ENCODE measurements at regions not wholly inside any gene's neighbourhood (a gene's known extent, or its start where the extent isn't known, plus 50 kb on each side); places are given as distances from the start of the nearest gene placed in this dataset.

DNA sequence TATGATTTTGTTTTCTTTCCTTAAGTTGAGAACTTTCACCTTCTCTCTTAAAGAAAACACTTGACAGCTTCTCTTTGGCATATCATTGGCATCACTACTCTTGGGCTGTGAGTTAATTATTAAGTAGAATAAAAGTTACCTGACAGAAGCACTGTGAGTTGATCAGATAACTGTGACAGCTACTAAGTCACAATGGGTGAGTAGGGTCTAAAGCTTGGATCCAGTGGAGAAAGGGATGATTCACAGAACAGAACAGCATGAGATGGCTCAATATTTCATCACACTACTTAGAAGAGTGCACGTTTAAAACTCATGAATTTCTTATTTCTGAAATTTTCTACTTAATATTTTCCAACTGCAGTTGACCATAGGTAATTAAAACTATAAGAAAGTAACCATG lies 268.5 kb upstream of the NMUR2 start:
- H3K9me3 ChIP-seq (ENCODE audit: low read depth, low read length) = no peaks in the 10 kb centered on the region
- no peaks in the 10 kb centered on the region for H3K36me3 ChIP-seq (ENCODE audit: insufficient read depth, low read length)
- H3K9ac ChIP-seq (ENCODE audit: insufficient read length) = no peak overlapping the region
- no peak overlapping the region for H3K4me3 ChIP-seq
- DNase-seq (ENCODE audit: low read depth, low spot score) = no peak
- H3K27ac ChIP-seq = no peak overlapping the region
- no peak for TF ChIP-seq FOXP2 (optimal IDR thresholded peaks at IDR 0.05; ENCODE audit: control extremely low read depth, extremely low read length, insufficient read depth)
- no peak for TF ChIP-seq POLR2AphosphoS5 (IDR thresholded peaks at IDR 0.05; ENCODE audit: borderline replicate concordance, low read depth, low read length)
- TF ChIP-seq EZH2 (IDR thresholded peaks at IDR 0.05) = no peak

DNA sequence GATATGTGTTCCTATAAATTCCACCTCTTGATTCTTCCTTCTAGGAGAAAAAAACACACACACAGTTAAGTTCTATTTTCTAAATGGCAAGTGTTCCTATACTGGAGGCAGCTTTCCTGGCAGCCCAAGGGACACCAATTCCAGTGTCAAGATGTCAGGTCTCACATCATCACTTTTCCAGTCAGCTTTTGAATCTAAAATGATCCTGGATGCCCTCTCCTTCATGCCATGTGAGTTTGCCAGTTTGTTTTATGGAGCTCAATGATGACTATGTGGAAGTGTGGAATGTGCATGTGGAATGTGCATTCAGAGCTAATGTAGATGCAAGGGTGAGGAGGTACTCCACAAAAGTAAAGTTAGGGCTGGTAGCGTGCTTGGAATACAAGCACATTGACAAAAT lies 269.3 kb upstream of the NMUR2 start:
- no peaks in the 10 kb centered on the region for H3K36me3 ChIP-seq (ENCODE audit: insufficient read depth, low read length)

GRCh38 chr5:152676196-152676595 lies 271.1 kb upstream of the NMUR2 start:
- H3K9me3 ChIP-seq (ENCODE audit: low read depth, low read length) = no peaks in the 10 kb centered on the region
- TF ChIP-seq EZH2 (IDR thresholded peaks at IDR 0.05) (no peak), POLR2AphosphoS5 (IDR thresholded peaks at IDR 0.05; ENCODE audit: borderline replicate concordance, low read depth, low read length) (no peak), FOXP2 (optimal IDR thresholded peaks at IDR 0.05; ENCODE audit: control extremely low read depth, extremely low read length, insufficient read depth) (no peak)
- H3K27ac ChIP-seq = no peak overlapping the region

More for the DNA sequence above, 269.3 kb upstream of the NMUR2 start:
- TF ChIP-seq POLR2AphosphoS5 (IDR thresholded peaks at IDR 0.05; ENCODE audit: borderline replicate concordance, low read depth, low read length) = no peak
- no peak for TF ChIP-seq EZH2 (IDR thresholded peaks at IDR 0.05)
- TF ChIP-seq FOXP2 (optimal IDR thresholded peaks at IDR 0.05; ENCODE audit: control extremely low read depth, extremely low read length, insufficient read depth) = no peak
- no peak overlapping the region for H3K27ac ChIP-seq
- no peaks in the 10 kb centered on the region for H3K9me3 ChIP-seq (ENCODE audit: low read depth, low read length)
- no peak overlapping the region for H3K9ac ChIP-seq (ENCODE audit: insufficient read length)
- no peak overlapping the region for H3K4me3 ChIP-seq
- DNase-seq (ENCODE audit: low read depth, low spot score) = no peak

GRCh38 chr5:152683205-152683604 lies 278.1 kb upstream of the NMUR2 start:
- TF ChIP-seq POLR2AphosphoS5 (IDR thresholded peaks at IDR 0.05; ENCODE audit: borderline replicate concordance, low read depth, low read length) (no peak), EZH2 (IDR thresholded peaks at IDR 0.05) (no peak), FOXP2 (optimal IDR thresholded peaks at IDR 0.05; ENCODE audit: control extremely low read depth, extremely low read length, insufficient read depth) (no peak)
- Histone ChIP-seq H3K27ac (no peak overlapping the region), H3K36me3 (ENCODE audit: insufficient read depth, low read length) (no peaks in the 10 kb centered on the region), H3K4me3 (no peak overlapping the region), H3K9me3 (ENCODE audit: low read depth, low read length) (no peaks in the 10 kb centered on the region), H3K9ac (ENCODE audit: insufficient read length) (no peak overlapping the region)
- no peak for DNase-seq (ENCODE audit: low read depth, low spot score)

More at GRCh38 chr5:152676196-152676595, 271.1 kb upstream of the NMUR2 start:
- no peak overlapping the region for H3K4me3 ChIP-seq
- no peak overlapping the region for H3K9ac ChIP-seq (ENCODE audit: insufficient read length)
- DNase-seq (ENCODE audit: low read depth, low spot score) = no peak
- H3K36me3 ChIP-seq (ENCODE audit: insufficient read depth, low read length) = no peaks in the 10 kb centered on the region

GRCh38 chr5:152686931-152687330 lies 281.9 kb upstream of the NMUR2 start:
- no peaks in the 10 kb centered on the region for H3K9me3 ChIP-seq (ENCODE audit: low read depth, low read length)
- TF ChIP-seq FOXP2 (optimal IDR thresholded peaks at IDR 0.05; ENCODE audit: control extremely low read depth, extremely low read length, insufficient read depth) (no peak), POLR2AphosphoS5 (IDR thresholded peaks at IDR 0.05; ENCODE audit: borderline replicate concordance, low read depth, low read length) (no peak), EZH2 (IDR thresholded peaks at IDR 0.05) (no peak)
- no peak for DNase-seq (ENCODE audit: low read depth, low spot score)

DNA sequence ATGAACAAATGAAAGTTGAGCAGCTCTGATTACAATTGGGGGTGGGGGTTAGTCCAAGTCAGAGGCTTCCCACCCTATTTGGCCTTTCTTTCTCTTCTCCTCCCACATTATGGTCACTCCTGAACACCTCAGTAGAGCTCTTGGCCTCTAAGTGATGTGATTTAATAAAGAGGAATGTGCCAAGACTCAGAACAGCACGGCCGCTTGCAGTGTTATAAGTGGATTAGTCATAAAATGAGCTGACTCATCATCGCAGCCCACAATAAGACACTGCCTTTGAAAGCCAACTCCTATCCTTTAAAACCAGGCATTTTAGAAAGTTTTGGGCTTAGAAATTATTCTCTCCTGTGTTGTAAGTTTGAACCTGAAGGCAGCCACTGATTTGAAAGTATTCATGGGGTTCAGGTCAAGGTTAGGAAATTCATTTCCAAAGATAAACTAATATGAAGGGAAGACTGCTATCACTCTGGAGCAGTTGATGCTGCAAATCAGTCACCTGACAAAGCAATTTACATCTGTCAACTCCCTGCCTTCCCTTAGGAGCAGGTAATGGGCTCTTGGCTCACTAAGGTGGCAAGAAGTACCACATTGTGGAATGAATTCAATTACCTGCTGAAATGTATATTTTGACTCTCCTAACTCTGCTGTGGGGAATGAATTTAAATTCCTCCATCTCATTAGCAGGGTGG lies 283.6 kb upstream of the NMUR2 start:
- Histone ChIP-seq H3K4me3 (no peak overlapping the region), H3K27ac (no peak overlapping the region), H3K36me3 (ENCODE audit: insufficient read depth, low read length) (no peaks in the 10 kb centered on the region), H3K9ac (ENCODE audit: insufficient read length) (no peak overlapping the region), H3K9me3 (ENCODE audit: low read depth, low read length) (no peaks in the 10 kb centered on the region)
- no peak for DNase-seq (ENCODE audit: low read depth, low spot score)
- TF ChIP-seq POLR2AphosphoS5 (IDR thresholded peaks at IDR 0.05; ENCODE audit: borderline replicate concordance, low read depth, low read length) (no peak), FOXP2 (optimal IDR thresholded peaks at IDR 0.05; ENCODE audit: control extremely low read depth, extremely low read length, insufficient read depth) (no peak), EZH2 (IDR thresholded peaks at IDR 0.05) (no peak)

More at GRCh38 chr5:152686931-152687330, 281.9 kb upstream of the NMUR2 start:
- H3K4me3 ChIP-seq = no peak overlapping the region
- no peak overlapping the region for H3K27ac ChIP-seq
- H3K36me3 ChIP-seq (ENCODE audit: insufficient read depth, low read length) = no peaks in the 10 kb centered on the region
- H3K9ac ChIP-seq (ENCODE audit: insufficient read length) = no peak overlapping the region

DNA sequence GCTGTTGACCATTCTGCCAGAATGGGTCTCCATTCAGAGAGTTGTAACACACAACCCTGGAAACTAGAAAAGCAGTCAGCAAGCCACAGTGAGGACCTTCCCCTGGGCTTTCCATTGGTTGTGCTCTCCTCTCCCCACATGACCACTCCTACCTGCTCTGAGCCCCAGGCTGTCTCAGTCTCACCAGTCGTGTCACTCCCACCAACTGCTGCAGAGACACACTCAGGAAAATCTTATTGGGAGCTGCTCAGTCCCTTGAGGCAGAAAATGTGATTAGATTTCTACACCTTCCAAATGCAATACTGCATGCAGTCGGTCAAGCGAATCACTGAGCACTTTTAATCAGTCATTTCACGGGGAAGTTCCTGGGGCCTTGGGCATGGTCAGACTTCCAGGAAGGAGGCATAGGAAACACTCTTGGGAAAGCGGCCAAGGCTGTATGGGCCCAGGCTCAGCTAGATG lies 284.2 kb upstream of the NMUR2 start:
- Histone ChIP-seq H3K9ac (ENCODE audit: insufficient read length) (no peak overlapping the region), H3K4me3 (no peak overlapping the region), H3K9me3 (ENCODE audit: low read depth, low read length) (no peaks in the 10 kb centered on the region), H3K36me3 (ENCODE audit: insufficient read depth, low read length) (no peaks in the 10 kb centered on the region), H3K27ac (no peak overlapping the region)
- TF ChIP-seq EZH2 (IDR thresholded peaks at IDR 0.05) = no peak
- TF ChIP-seq POLR2AphosphoS5 (IDR thresholded peaks at IDR 0.05; ENCODE audit: borderline replicate concordance, low read depth, low read length) = no peak
- TF ChIP-seq FOXP2 (optimal IDR thresholded peaks at IDR 0.05; ENCODE audit: control extremely low read depth, extremely low read length, insufficient read depth) = no peak
- DNase-seq (ENCODE audit: low read depth, low spot score) = no peak

GRCh38 chr5:152694231-152694630 lies 289.2 kb upstream of the NMUR2 start:
- Histone ChIP-seq H3K9ac (ENCODE audit: insufficient read length) (no peak overlapping the region), H3K4me3 (no peak overlapping the region), H3K27ac (no peak overlapping the region), H3K9me3 (ENCODE audit: low read depth, low read length) (no peaks in the 10 kb centered on the region), H3K36me3 (ENCODE audit: insufficient read depth, low read length) (no peaks in the 10 kb centered on the region)
- TF ChIP-seq POLR2AphosphoS5 (IDR thresholded peaks at IDR 0.05; ENCODE audit: borderline replicate concordance, low read depth, low read length) (no peak), FOXP2 (optimal IDR thresholded peaks at IDR 0.05; ENCODE audit: control extremely low read depth, extremely low read length, insufficient read depth) (no peak), EZH2 (IDR thresholded peaks at IDR 0.05) (no peak)
- no peak for DNase-seq (ENCODE audit: low read depth, low spot score)

All from SK-N-MC (cell line).